Endothelial cell of umbilical vein (primary cell): ENCODE measurements at regions not wholly inside any gene's neighbourhood (a gene's known extent, or its start where the extent isn't known, plus 50 kb on each side); places are given as distances from the start of the nearest gene placed in this dataset.

Experiments used
- BruUV-seq: library from RNA; stranded (reverse); fragments of 400-500 nt; replicated peaks from 2 replicates; lab custom pipeline; 2021; lab: Mats Ljungman, UMichigan
- CTCF ChIA-PET: fragments of 300-600, 350-600 bp; sonication (Branson Sonifier 250); formaldehyde crosslinking; loops from one replicate; lab custom pipeline; 2021; ENCODE audit warnings: antibody characterized with exemption, inconsistent platforms; lab: Charles Lee
- POLR2A ChIA-PET: fragments of 300-600, 350-600 bp; sonication (Branson Sonifier 250); formaldehyde crosslinking; loops from one replicate; lab custom pipeline; 2021; ENCODE audit warnings: antibody characterized with exemption, inconsistent platforms; lab: Charles Lee
- DNase-seq: peaks from one replicate; pipeline ENCODE4 v3.0.0-alpha.2; 2011; ENCODE audit warnings: low read depth, low spot score
- FAIRE-seq: peaks from 2 replicates; lab custom pipeline; 2011; peaks lifted over from hg19 to GRCh38; lab: Jason Lieb, UNC
- H2AFZ ChIP-seq: 2 replicates; pipeline ENCODE4 v1.6.0; 2012; ENCODE audit warnings: low read depth, low read length, control low read depth, inconsistent platforms
- H3K27ac ChIP-seq: 2 replicates; pipeline ENCODE4 v1.5.1; 2011; ENCODE audit warnings: low read depth, mild to moderate bottlenecking, control low read depth, low read length, moderate library complexity; ENCODE audit not compliant: insufficient read depth
- H3K27me3 ChIP-seq, 2 experiments: 2 replicates each; pipeline versions ENCODE4 v1.6.0 to v1.6.1; 2011; ENCODE audit warnings: low read length in 2 of 2, mixed read lengths in 1 of 2; ENCODE audit not compliant: control insufficient read depth in 2 of 2, insufficient read depth in 2 of 2
- H3K36me3 ChIP-seq, 2 experiments: 2 replicates in 1 of 2; 3 replicates in 1 of 2; pipeline ENCODE4 v1.5.1; 2011; ENCODE audit warnings: low read length in 2 of 2, mild to moderate bottlenecking in 1 of 2, moderate library complexity in 1 of 2; ENCODE audit not compliant: control insufficient read depth in 2 of 2, insufficient read depth in 2 of 2; ENCODE audit errors: extremely low read depth in 1 of 2
- H3K4me1 ChIP-seq: 3 replicates; pipeline ENCODE4 v1.5.1; 2011; ENCODE audit warnings: mild to moderate bottlenecking, low read length; ENCODE audit not compliant: control insufficient read depth, insufficient read depth; ENCODE audit errors: extremely low read depth
- H3K4me2 ChIP-seq: 2 replicates; pipeline ENCODE4 v1.6.1; 2011; ENCODE audit warnings: low read length, control low read depth, mixed read lengths; ENCODE audit not compliant: insufficient read depth
- H3K4me3 ChIP-seq, 3 experiments: fragments of 200-600 bp in 1 of 3; sonication (generic), shearing (Covaris generic) in 1 of 3; replicated peaks in 1 of 3; 2 replicates each; pipeline ENCODE4 v1.5.1; 2011 to 2016; ENCODE audit warnings: control low read depth in 3 of 3, low read length in 3 of 3, mild to moderate bottlenecking in 2 of 3, inconsistent platforms in 1 of 3, low read depth in 1 of 3, moderate library complexity in 1 of 3; ENCODE audit not compliant: insufficient read depth in 1 of 3
- H3K79me2 ChIP-seq: 2 replicates; pipeline ENCODE4 v1.6.0; 2012; ENCODE audit warnings: low read length, inconsistent platforms; ENCODE audit not compliant: control insufficient read depth, insufficient read depth
- H3K9ac ChIP-seq: replicated peaks from 2 replicates; pipeline ENCODE3; 2011; ENCODE audit warnings: low read length, control low read depth; ENCODE audit not compliant: insufficient read depth; ENCODE audit errors: extremely low read depth
- H3K9me1 ChIP-seq: replicated peaks from 3 replicates; pipeline ENCODE4 v1.6.0; 2011; ENCODE audit warnings: mild to moderate bottlenecking, low read length; ENCODE audit not compliant: control insufficient read depth, insufficient read depth; ENCODE audit errors: extremely low read depth
- H3K9me3 ChIP-seq: replicated peaks from 2 replicates; pipeline ENCODE4 v1.5.1; 2012; ENCODE audit warnings: low read length, inconsistent platforms; ENCODE audit not compliant: control insufficient read depth, insufficient read depth
- H4K20me1 ChIP-seq: replicated peaks from 2 replicates; pipeline ENCODE3; 2011; ENCODE audit warnings: mild to moderate bottlenecking, low read length; ENCODE audit not compliant: control insufficient read depth, insufficient read depth; ENCODE audit errors: extremely low read depth
- EZH2 ChIP-seq: IDR thresholded peaks from 2 replicates; pipeline ENCODE4 v1.6.1; 2012; ENCODE audit warnings: borderline replicate concordance, low read depth, mild to moderate bottlenecking, moderate library complexity, low read length, inconsistent platforms; ENCODE audit not compliant: severe bottlenecking
- FOS ChIP-seq: IDR thresholded peaks from 2 replicates; pipeline ENCODE4 v1.6.1; 2011; ENCODE audit warnings: mild to moderate bottlenecking, low read length, moderate library complexity, borderline replicate concordance; ENCODE audit not compliant: insufficient read depth
- GATA2 ChIP-seq: IDR thresholded peaks from 2 replicates; pipeline ENCODE4 v1.7.0; 2011; ENCODE audit warnings: low read depth, mild to moderate bottlenecking, moderate library complexity, mixed read lengths, low read length; ENCODE audit not compliant: insufficient read length, insufficient read depth
- JUN ChIP-seq: IDR thresholded peaks from 2 replicates; pipeline ENCODE4 v1.6.1; 2011; ENCODE audit warnings: borderline replicate concordance, low read depth; ENCODE audit not compliant: insufficient read length, insufficient read depth
- POLR2A ChIP-seq: IDR thresholded peaks from 2 replicates; pipeline ENCODE4 v1.6.1; 2012; ENCODE audit warnings: low read depth, mild to moderate bottlenecking, control low read depth, low read length
- POLR2AphosphoS5 ChIP-seq: IDR thresholded peaks from 2 replicates; pipeline ENCODE4 v1.6.1; 2012; ENCODE audit warnings: low read depth, mild to moderate bottlenecking, control low read depth, low read length, moderate library complexity; ENCODE audit not compliant: insufficient read depth
- dilution Hi-C: fragments of 300-500 bp; cut with MboI; formaldehyde crosslinking; loops from one replicate; pipeline ENCODE4 v1.15.0; 2019; ENCODE audit warnings: low sequenced_read_pairs; ENCODE audit not compliant: extremely low pct_ligation_motif_present
- intact Hi-C: fragments of 100-400 bp; cut with micrococcal nuclease; formaldehyde crosslinking; loops from one replicate; pipeline ENCODE4 v1.10.0; 2022
- TF ChIP-seq, protein P1 (sequence below), 2 donors: IDR thresholded peaks; 1 replicate in 1 of 2; 2 replicates in 1 of 2; pipeline ENCODE4 v1.5.1; 2011; ENCODE audit warnings: low read length in 2 of 2, mild to moderate bottlenecking in 2 of 2, moderate library complexity in 2 of 2, control low read depth in 1 of 2, inconsistent platforms in 1 of 2, low read depth in 1 of 2; ENCODE audit not compliant: insufficient read depth in 1 of 2; ENCODE audit errors: extremely low read depth in 1 of 2
- TF ChIP-seq, protein P2 (sequence below): IDR thresholded peaks from 2 replicates; pipeline ENCODE4 v1.6.1; 2011; ENCODE audit not compliant: insufficient read depth, insufficient read length

DNA sequence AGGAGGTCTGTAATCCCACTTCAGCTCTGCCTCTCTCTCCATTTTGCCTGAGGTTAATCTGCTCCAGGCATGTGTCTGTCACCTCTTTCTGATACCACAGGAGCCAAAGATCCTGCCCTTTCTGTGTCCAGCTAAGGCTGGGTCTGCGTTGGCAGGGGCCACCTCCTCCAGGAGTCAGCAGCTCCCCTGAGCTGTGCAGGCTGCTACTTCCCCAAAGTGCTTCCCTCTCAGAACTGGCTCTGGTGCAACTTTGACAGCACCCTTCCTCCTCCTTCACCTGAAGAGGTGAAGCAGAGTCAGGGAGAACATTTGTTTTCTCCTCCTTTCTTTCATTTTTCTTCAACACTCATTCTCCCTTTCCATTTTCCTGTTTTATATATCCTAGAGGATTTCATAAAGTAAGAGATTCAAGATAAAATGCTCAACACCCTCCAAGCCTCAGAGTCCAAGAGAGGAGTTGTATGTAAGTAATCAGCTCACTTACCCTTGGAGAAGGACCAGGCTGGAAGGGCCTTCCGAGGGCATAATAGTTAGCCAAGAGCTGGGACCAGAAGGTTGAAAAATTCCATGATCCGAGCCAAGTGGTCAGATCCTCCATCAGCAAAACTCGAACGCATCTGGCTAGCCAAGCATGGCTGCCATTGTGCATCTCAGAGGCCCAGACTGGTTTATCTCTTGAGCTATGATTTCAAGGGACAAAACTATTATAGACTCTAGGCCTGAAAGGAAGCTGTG lies 257.3 kb downstream of the PTEN start:
- Histone ChIP-seq H3K4me2 (no peak overlapping the region), H3K9ac (no peak overlapping the region), H3K36me3 (no peaks in the 10 kb centered on the region), H3K27me3 (no peaks in the 10 kb centered on the region), H3K9me3 (no peaks in the 10 kb centered on the region), H3K9me1 (no peaks in the 10 kb centered on the region), H3K4me1 (no peaks in the 10 kb centered on the region), H3K4me3 (no peak overlapping the region), H2AFZ (no peak overlapping the region), H4K20me1 (no peaks in the 10 kb centered on the region), H3K27ac (no peak overlapping the region), H3K79me2 (no peaks in the 10 kb centered on the region)
- TF ChIP-seq, protein P1, sequence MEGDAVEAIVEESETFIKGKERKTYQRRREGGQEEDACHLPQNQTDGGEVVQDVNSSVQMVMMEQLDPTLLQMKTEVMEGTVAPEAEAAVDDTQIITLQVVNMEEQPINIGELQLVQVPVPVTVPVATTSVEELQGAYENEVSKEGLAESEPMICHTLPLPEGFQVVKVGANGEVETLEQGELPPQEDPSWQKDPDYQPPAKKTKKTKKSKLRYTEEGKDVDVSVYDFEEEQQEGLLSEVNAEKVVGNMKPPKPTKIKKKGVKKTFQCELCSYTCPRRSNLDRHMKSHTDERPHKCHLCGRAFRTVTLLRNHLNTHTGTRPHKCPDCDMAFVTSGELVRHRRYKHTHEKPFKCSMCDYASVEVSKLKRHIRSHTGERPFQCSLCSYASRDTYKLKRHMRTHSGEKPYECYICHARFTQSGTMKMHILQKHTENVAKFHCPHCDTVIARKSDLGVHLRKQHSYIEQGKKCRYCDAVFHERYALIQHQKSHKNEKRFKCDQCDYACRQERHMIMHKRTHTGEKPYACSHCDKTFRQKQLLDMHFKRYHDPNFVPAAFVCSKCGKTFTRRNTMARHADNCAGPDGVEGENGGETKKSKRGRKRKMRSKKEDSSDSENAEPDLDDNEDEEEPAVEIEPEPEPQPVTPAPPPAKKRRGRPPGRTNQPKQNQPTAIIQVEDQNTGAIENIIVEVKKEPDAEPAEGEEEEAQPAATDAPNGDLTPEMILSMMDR (IDR thresholded peaks at IDR 0.05; ENCODE audit: extremely low read depth in 1 of 2, insufficient read depth in 1 of 2, low read depth in 1 of 2, low read length in 2 of 2): no peak
- no peak for TF ChIP-seq FOS
- TF ChIP-seq, protein P2, sequence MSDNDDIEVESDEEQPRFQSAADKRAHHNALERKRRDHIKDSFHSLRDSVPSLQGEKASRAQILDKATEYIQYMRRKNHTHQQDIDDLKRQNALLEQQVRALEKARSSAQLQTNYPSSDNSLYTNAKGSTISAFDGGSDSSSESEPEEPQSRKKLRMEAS: no peak
- TF ChIP-seq POLR2AphosphoS5: no peak
- TF ChIP-seq JUN: no peak
- no peak for TF ChIP-seq GATA2
- TF ChIP-seq POLR2A: no peak
- no peak for TF ChIP-seq EZH2
- no TSS peak for BruUV-seq
- no peak for FAIRE-seq
- dilution Hi-C loops (no loop called here), intact Hi-C loops (no loop called here)
- POLR2A ChIA-PET: no interaction called here
- CTCF ChIA-PET: interaction anchor here (1.0 to 2.0 kb wide), 5 partner anchors 11 to 268 kb away, joined by 3 to 15 read pairs (median 3); partner anchors contain the start of genes KLLN and PTEN
- DNase-seq: no peak
